ENCODE measurements at regions not wholly inside any gene's neighbourhood (a gene's known extent, or its start where the extent isn't known, plus 50 kb on each side); places are given as distances from the start of the nearest gene placed in this dataset.

DNA sequence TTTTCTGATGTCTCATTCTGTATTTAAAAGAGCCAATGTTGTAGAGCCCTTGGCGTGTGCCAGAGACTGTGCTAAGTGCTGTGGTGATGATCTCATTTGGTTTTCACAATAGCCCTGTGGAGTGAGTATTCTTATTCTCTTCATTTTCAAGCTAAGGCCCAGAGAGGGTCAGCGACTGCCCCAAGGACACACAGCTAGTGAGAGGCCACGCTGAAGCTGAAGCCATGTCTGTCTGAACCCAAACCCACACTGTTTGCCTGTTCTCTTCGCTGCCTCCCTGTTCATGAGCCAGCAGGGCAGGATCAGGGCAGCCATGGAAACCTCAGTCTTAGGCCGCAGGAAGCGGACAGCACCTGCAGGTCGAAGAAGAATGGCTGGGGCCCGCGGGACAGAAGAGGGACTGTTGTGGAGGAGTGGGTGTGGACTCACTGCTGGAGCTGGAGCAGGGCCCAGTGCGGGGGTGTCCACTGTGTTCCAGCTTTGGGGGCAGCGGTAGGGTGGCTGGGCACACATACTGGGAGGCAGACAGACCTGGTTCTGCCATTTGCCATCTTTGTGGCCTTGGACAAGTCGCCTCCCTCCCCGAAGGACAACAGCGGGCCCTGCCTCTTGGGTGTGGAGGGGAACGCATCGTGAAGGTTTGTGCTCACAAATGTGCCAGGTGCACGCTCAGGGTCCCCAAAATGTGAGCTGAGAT is 257.9 kb upstream of the MVB12B start:
- no peak for TF ChIP-seq MAZ (CRISPR knock-in tag; conservative IDR thresholded peaks at IDR 0.05 in 1 of 2, IDR thresholded peaks at IDR 0.05 in 1 of 2)
- TF ChIP-seq, protein P1, sequence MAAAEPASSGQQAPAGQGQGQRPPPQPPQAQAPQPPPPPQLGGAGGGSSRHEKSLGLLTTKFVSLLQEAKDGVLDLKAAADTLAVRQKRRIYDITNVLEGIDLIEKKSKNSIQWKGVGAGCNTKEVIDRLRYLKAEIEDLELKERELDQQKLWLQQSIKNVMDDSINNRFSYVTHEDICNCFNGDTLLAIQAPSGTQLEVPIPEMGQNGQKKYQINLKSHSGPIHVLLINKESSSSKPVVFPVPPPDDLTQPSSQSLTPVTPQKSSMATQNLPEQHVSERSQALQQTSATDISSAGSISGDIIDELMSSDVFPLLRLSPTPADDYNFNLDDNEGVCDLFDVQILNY (CRISPR knock-in tag; IDR thresholded peaks at IDR 0.05): no peak
- TF ChIP-seq, protein P2, sequence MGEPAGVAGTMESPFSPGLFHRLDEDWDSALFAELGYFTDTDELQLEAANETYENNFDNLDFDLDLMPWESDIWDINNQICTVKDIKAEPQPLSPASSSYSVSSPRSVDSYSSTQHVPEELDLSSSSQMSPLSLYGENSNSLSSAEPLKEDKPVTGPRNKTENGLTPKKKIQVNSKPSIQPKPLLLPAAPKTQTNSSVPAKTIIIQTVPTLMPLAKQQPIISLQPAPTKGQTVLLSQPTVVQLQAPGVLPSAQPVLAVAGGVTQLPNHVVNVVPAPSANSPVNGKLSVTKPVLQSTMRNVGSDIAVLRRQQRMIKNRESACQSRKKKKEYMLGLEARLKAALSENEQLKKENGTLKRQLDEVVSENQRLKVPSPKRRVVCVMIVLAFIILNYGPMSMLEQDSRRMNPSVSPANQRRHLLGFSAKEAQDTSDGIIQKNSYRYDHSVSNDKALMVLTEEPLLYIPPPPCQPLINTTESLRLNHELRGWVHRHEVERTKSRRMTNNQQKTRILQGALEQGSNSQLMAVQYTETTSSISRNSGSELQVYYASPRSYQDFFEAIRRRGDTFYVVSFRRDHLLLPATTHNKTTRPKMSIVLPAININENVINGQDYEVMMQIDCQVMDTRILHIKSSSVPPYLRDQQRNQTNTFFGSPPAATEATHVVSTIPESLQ (CRISPR knock-in tag; IDR thresholded peaks at IDR 0.05): no peak
- TF ChIP-seq, protein P3, sequence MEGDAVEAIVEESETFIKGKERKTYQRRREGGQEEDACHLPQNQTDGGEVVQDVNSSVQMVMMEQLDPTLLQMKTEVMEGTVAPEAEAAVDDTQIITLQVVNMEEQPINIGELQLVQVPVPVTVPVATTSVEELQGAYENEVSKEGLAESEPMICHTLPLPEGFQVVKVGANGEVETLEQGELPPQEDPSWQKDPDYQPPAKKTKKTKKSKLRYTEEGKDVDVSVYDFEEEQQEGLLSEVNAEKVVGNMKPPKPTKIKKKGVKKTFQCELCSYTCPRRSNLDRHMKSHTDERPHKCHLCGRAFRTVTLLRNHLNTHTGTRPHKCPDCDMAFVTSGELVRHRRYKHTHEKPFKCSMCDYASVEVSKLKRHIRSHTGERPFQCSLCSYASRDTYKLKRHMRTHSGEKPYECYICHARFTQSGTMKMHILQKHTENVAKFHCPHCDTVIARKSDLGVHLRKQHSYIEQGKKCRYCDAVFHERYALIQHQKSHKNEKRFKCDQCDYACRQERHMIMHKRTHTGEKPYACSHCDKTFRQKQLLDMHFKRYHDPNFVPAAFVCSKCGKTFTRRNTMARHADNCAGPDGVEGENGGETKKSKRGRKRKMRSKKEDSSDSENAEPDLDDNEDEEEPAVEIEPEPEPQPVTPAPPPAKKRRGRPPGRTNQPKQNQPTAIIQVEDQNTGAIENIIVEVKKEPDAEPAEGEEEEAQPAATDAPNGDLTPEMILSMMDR (IDR thresholded peaks at IDR 0.05 in 2 of 3, conservative IDR thresholded peaks at IDR 0.05 in 1 of 3; ENCODE audit: insufficient read depth in 2 of 3, low read depth in 1 of 3, low read length in 3 of 3): no peak
- no peak for TF ChIP-seq MAFK (IDR thresholded peaks at IDR 0.05; ENCODE audit: low read length)
- TF ChIP-seq, protein P4, sequence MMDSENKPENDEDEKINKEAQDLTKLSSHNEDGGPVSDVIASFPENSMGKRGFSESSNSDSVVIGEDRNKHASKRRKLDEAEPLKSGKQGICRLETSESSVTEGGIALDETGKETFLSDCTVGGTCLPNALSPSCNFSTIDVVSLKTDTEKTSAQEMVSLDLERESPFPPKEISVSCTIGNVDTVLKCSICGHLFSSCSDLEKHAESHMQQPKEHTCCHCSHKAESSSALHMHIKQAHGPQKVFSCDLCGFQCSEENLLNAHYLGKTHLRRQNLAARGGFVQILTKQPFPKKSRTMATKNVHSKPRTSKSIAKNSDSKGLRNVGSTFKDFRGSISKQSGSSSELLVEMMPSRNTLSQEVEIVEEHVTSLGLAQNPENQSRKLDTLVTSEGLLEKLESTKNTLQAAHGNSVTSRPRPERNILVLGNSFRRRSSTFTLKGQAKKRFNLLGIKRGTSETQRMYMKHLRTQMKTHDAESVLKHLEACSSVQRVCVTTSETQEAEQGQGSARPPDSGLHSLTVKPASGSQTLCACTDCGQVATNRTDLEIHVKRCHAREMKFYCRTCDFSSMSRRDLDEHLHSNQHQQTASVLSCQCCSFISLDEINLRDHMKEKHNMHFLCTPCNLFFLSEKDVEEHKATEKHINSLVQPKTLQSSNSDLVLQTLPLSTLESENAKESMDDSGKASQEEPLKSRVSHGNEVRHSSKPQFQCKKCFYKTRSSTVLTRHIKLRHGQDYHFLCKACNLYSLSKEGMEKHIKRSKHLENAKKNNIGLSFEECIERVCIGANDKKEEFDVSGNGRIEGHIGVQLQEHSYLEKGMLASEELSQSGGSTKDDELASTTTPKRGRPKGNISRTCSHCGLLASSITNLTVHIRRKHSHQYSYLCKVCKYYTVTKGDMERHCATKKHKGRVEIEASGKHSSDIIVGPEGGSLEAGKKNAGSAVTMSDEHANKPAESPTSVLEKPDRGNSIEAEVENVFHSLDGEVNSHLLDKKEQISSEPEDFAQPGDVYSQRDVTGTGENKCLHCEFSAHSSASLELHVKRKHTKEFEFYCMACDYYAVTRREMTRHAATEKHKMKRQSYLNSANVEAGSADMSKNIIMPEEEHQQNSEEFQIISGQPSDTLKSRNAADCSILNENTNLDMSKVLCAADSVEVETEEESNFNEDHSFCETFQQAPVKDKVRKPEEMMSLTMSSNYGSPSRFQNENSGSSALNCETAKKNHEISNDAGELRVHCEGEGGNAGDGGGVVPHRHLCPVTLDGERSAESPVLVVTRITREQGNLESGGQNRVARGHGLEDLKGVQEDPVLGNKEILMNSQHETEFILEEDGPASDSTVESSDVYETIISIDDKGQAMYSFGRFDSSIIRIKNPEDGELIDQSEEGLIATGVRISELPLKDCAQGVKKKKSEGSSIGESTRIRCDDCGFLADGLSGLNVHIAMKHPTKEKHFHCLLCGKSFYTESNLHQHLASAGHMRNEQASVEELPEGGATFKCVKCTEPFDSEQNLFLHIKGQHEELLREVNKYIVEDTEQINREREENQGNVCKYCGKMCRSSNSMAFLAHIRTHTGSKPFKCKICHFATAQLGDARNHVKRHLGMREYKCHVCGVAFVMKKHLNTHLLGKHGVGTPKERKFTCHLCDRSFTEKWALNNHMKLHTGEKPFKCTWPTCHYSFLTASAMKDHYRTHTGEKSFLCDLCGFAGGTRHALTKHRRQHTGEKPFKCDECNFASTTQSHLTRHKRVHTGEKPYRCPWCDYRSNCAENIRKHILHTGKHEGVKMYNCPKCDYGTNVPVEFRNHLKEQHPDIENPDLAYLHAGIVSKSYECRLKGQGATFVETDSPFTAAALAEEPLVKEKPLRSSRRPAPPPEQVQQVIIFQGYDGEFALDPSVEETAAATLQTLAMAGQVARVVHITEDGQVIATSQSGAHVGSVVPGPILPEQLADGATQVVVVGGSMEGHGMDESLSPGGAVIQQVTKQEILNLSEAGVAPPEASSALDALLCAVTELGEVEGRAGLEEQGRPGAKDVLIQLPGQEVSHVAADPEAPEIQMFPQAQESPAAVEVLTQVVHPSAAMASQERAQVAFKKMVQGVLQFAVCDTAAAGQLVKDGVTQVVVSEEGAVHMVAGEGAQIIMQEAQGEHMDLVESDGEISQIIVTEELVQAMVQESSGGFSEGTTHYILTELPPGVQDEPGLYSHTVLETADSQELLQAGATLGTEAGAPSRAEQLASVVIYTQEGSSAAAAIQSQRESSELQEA (IDR thresholded peaks at IDR 0.05; ENCODE audit: low read depth): no peak
- no peak for TF ChIP-seq GTF2A2 (tag; IDR thresholded peaks at IDR 0.05)
- TF ChIP-seq ZNF282 (CRISPR knock-in tag; IDR thresholded peaks at IDR 0.05): no peak
- TF ChIP-seq, protein P5, sequence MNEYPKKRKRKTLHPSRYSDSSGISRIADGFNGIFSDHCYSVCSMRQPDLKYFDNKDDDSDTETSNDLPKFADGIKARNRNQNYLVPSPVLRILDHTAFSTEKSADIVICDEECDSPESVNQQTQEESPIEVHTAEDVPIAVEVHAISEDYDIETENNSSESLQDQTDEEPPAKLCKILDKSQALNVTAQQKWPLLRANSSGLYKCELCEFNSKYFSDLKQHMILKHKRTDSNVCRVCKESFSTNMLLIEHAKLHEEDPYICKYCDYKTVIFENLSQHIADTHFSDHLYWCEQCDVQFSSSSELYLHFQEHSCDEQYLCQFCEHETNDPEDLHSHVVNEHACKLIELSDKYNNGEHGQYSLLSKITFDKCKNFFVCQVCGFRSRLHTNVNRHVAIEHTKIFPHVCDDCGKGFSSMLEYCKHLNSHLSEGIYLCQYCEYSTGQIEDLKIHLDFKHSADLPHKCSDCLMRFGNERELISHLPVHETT (CRISPR knock-in tag; conservative IDR thresholded peaks at IDR 0.05 in 1 of 2, IDR thresholded peaks at IDR 0.05 in 1 of 2): no peak
- TF ChIP-seq ZFP36 (IDR thresholded peaks at IDR 0.05; ENCODE audit: low read depth, low read length, partially characterized antibody): peak; percentile 73
- TF ChIP-seq GABPA (tag; conservative IDR thresholded peaks at IDR 0.05; ENCODE audit: low read depth): no peak
- TF ChIP-seq EP300 (IDR thresholded peaks at IDR 0.05; ENCODE audit: low read length): no peak
- TF ChIP-seq ZBTB17 (CRISPR knock-in tag; IDR thresholded peaks at IDR 0.05): no peak

Data from K562 (cell line).